ENCODE measurements at regions not wholly inside any gene's neighbourhood (a gene's known extent, or its start where the extent isn't known, plus 50 kb on each side); places are given as distances from the start of the nearest gene placed in this dataset.
"Not testable (repeated sequence)": the region's sequence is repeated elsewhere in the genome, so short reads cannot be mapped to it uniquely, and the experiment has no call there.

- H3K9me3 Mint-ChIP-seq = peaks cover 11% of the 10 kb centered on the region
- no peak overlapping the region for H3K27ac Mint-ChIP-seq
- no peaks in the 10 kb centered on the region for H3K27me3 Mint-ChIP-seq
- H3K36me3 Mint-ChIP-seq = peaks cover 3% of the 10 kb centered on the region
- no peak overlapping the region for H3K4me3 Mint-ChIP-seq
- peaks cover 1% of the 10 kb centered on the region for H3K4me1 Mint-ChIP-seq
Observed at GRCh38 chr11:104695065-104695463, 203.2 kb downstream of the CASP12 start.

GRCh38 chr11:104694259-104695064 lies 203.8 kb downstream of the CASP12 start:
- H3K27me3 Mint-ChIP-seq = no peaks in the 10 kb centered on the region
- H3K4me3 Mint-ChIP-seq = no peak overlapping the region
- H3K9me3 Mint-ChIP-seq = peaks cover 11% of the 10 kb centered on the region
- H3K27ac Mint-ChIP-seq = no peak overlapping the region
- peaks cover 3% of the 10 kb centered on the region for H3K36me3 Mint-ChIP-seq
- no peaks in the 10 kb centered on the region for H3K4me1 Mint-ChIP-seq

DNA sequence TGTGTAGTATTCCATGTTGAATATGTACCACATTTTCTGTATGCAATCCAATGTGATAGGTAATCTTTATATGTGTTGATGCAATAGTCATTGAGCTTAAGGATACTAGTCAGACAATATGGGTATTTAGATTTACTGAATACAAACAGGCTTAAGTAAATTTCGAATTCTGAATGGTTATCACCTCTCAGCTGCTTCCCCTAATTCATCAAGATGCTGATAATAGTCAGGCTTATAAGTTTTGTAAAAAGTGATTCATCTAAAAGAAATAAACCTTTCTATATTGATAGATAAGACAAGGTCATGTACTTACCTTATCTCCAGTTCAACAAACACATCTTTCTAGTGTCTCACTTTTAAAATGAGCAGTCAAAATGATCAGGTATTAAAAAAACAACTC lies 205.5 kb downstream of the CASP12 start:
- Mint-ChIP-seq H3K9me3 (peaks cover 11% of the 10 kb centered on the region), H3K4me1 (peaks cover 11% of the 10 kb centered on the region), H3K27ac (no peak overlapping the region), H3K27me3 (no peaks in the 10 kb centered on the region), H3K4me3 (no peak overlapping the region), H3K36me3 (peaks cover 3% of the 10 kb centered on the region)

GRCh38 chr11:104691129-104691528 lies 207.1 kb downstream of the CASP12 start:
- Mint-ChIP-seq H3K27me3 (no peaks in the 10 kb centered on the region), H3K4me1 (peaks cover 11% of the 10 kb centered on the region), H3K27ac (no peak overlapping the region), H3K4me3 (no peak overlapping the region), H3K9me3 (peaks cover 11% of the 10 kb centered on the region), H3K36me3 (peaks cover 3% of the 10 kb centered on the region)

GRCh38 chr11:104690241-104690640 lies 208.0 kb downstream of the CASP12 start:
- H3K4me1 Mint-ChIP-seq = peaks cover 13% of the 10 kb centered on the region
- no peaks in the 10 kb centered on the region for H3K27me3 Mint-ChIP-seq
- no peak overlapping the region for H3K27ac Mint-ChIP-seq
- H3K9me3 Mint-ChIP-seq = peaks cover 11% of the 10 kb centered on the region
- peaks cover 3% of the 10 kb centered on the region for H3K36me3 Mint-ChIP-seq
- no peak overlapping the region for H3K4me3 Mint-ChIP-seq

DNA sequence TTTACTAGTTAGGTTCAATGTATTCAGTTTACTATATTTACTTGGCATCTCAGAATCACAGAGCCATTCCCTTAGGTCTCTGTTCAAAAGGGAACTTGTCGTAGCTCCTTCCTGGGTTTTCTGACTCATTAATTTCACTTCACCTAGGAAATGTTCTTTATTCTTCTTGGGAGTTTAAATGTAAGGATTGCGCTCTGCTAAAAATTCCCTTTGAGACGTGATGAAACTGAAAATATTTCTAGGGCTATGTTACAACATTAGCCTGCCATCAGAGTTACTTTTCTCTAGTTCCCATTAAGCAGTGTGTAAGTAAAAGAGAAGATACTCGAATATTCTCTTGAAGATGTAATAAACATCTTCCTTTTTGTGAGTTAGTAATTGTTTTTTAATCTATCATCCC lies 209.5 kb downstream of the CASP12 start:
- Mint-ChIP-seq H3K4me3 (no peak overlapping the region), H3K27ac (no peak overlapping the region), H3K27me3 (no peaks in the 10 kb centered on the region), H3K36me3 (peaks cover 2% of the 10 kb centered on the region), H3K4me1 (peaks cover 20% of the 10 kb centered on the region), H3K9me3 (peaks cover 6% of the 10 kb centered on the region)

- Mint-ChIP-seq H3K27me3 (no peaks in the 10 kb centered on the region), H3K27ac (peak overlapping the region; percentile 32), H3K4me3 (no peak overlapping the region)
Observed at GRCh38 chr11:104682206-104682605, 216.1 kb downstream of the CASP12 start.

GRCh38 chr11:104679258-104679657 lies 219.0 kb downstream of the CASP12 start:
- Mint-ChIP-seq H3K27ac (no peak overlapping the region), H3K4me1 (peaks cover 24% of the 10 kb centered on the region), H3K27me3 (no peaks in the 10 kb centered on the region), H3K36me3 (peaks cover 2% of the 10 kb centered on the region), H3K4me3 (no peak overlapping the region), H3K9me3 (peaks cover 4% of the 10 kb centered on the region)

More at GRCh38 chr11:104682206-104682605, 216.1 kb downstream of the CASP12 start:
- peaks cover 31% of the 10 kb centered on the region for H3K4me1 Mint-ChIP-seq
- H3K9me3 Mint-ChIP-seq = peaks cover 4% of the 10 kb centered on the region
- peaks cover 2% of the 10 kb centered on the region for H3K36me3 Mint-ChIP-seq

- peaks cover 4% of the 10 kb centered on the region for H3K9me3 Mint-ChIP-seq
- peaks cover 29% of the 10 kb centered on the region for H3K4me1 Mint-ChIP-seq
- H3K4me3 Mint-ChIP-seq = no peak overlapping the region
- no peak overlapping the region for H3K27ac Mint-ChIP-seq
- H3K36me3 Mint-ChIP-seq = peaks cover 2% of the 10 kb centered on the region
- H3K27me3 Mint-ChIP-seq = no peaks in the 10 kb centered on the region
Observed at GRCh38 chr11:104678408-104678807, 219.9 kb downstream of the CASP12 start.

- peaks cover 26% of the 10 kb centered on the region for H3K4me1 Mint-ChIP-seq
- not testable (repeated sequence) for H3K4me3 Mint-ChIP-seq, H3K27me3 Mint-ChIP-seq, H3K27ac Mint-ChIP-seq, H3K36me3 Mint-ChIP-seq, H3K9me3 Mint-ChIP-seq
Observed at GRCh38 chr11:104677069-104677468, 221.2 kb downstream of the CASP12 start.

DNA sequence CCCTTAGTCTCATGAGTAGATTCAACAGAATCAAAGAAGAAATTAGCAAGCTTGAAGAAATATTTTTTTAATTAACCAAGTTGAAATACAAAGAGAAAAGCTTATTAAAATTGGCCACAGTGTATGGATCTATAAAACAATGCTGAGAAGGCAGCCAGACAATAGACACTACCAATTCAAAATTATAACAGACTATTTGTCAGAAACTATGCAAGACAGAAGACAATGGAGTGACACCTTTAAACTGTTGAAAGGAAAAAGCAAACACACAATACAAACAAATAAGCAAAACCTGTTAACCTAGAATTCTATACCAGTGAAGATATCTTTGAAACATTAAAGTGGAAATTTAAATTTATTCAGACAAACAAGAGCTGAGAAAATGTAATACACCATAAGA lies 225.4 kb downstream of the CASP12 start:
- Mint-ChIP-seq H3K27me3 (no peaks in the 10 kb centered on the region), H3K27ac (peak overlapping the region; percentile 6), H3K4me1 (peaks cover 26% of the 10 kb centered on the region), H3K36me3 (peaks cover 3% of the 10 kb centered on the region), H3K9me3 (peaks cover 5% of the 10 kb centered on the region), H3K4me3 (no peak overlapping the region)

- Mint-ChIP-seq H3K9me3 (peaks cover 5% of the 10 kb centered on the region), H3K27ac (peak overlapping the region; percentile 88), H3K4me1 (peaks cover 20% of the 10 kb centered on the region), H3K27me3 (no peaks in the 10 kb centered on the region), H3K36me3 (peaks cover 3% of the 10 kb centered on the region), H3K4me3 (no peak overlapping the region)
Observed at GRCh38 chr11:104668797-104669463, 229.3 kb downstream of the CASP12 start.

- peaks cover 5% of the 10 kb centered on the region for H3K9me3 Mint-ChIP-seq
- no peaks in the 10 kb centered on the region for H3K27me3 Mint-ChIP-seq
Observed at GRCh38 chr11:104666624-104667023, 231.6 kb downstream of the CASP12 start.

GRCh38 chr11:104665641-104666040 lies 232.6 kb downstream of the CASP12 start:
- Mint-ChIP-seq H3K36me3 (no peaks in the 10 kb centered on the region), H3K4me3 (no peak overlapping the region), H3K9me3 (peaks cover 5% of the 10 kb centered on the region), H3K4me1 (peaks cover 14% of the 10 kb centered on the region), H3K27me3 (no peaks in the 10 kb centered on the region), H3K27ac (no peak overlapping the region)

More at GRCh38 chr11:104666624-104667023, 231.6 kb downstream of the CASP12 start:
- H3K36me3 Mint-ChIP-seq = peaks cover 3% of the 10 kb centered on the region
- H3K4me1 Mint-ChIP-seq = peaks cover 19% of the 10 kb centered on the region
- H3K4me3 Mint-ChIP-seq = no peak overlapping the region
- H3K27ac Mint-ChIP-seq = no peak overlapping the region

DNA sequence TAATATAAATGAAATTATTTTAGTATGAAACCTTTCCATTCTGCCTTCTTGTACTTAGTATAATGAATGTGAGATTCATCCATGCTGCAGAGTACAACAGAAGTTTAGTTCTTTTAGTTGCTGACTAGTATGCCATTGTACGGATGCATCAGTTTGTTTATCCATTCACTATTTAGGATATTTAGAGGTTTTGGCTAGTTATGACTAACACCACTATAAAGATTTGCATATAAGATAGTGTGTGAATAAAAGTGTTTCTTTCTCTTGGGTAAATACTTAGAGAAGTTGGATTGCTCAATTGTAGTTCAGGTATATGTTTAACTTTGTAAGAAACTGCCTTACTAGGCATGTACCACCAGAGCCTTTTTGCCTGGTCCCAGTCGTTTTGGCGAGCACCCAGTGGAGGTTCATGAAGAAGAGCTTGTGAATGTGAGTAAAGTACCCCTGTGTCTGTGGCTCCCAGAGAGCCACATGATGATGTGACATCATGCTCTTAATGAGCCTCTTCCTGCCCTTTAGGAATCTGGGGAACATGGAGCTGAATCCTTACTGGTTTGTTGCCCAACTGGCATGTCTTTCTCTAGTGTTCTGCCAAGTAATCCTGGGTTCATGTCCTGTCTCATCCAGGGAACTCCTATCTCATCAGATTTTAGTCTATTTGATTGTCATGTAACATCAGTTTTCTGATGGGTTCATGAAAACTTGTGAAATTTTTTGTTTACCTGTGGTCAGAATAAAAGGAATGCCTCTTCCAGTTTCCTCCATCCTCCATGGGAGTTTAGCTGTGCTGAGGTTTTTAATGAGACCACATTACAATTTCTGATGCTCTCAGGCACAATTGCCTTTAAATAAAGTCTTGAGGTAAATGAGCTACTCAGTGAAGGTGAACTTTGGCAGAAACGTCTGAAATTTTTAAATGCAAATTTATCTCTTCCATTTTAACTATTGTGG lies 234.8 kb downstream of the CASP12 start:
- Mint-ChIP-seq H3K4me1 (peaks cover 4% of the 10 kb centered on the region), H3K9me3 (peaks cover 8% of the 10 kb centered on the region), H3K27ac (no peak overlapping the region), H3K27me3 (no peaks in the 10 kb centered on the region), H3K36me3 (no peaks in the 10 kb centered on the region), H3K4me3 (no peak overlapping the region)
